Ishikawa (cell line): ENCODE measurements at regions not wholly inside any gene's neighbourhood (a gene's known extent, or its start where the extent isn't known, plus 50 kb on each side); places are given as distances from the start of the nearest gene placed in this dataset.

Source experiments
- CEBPB ChIP-seq: IDR thresholded peaks from 2 replicates; pipeline ENCODE4 v1.6.1; 2012
- CREB1 ChIP-seq: IDR thresholded peaks from 2 replicates; pipeline ENCODE4 v1.6.1; 2012; ENCODE audit warnings: low read depth
- EGR1 ChIP-seq: IDR thresholded peaks from 2 replicates; pipeline ENCODE4 v1.6.1; 2012
- EP300 ChIP-seq: IDR thresholded peaks from 2 replicates; pipeline ENCODE4 v1.6.1; 2012; ENCODE audit warnings: borderline replicate concordance
- FOXM1 ChIP-seq: IDR thresholded peaks from 2 replicates; pipeline ENCODE4 v1.6.1; 2012; ENCODE audit warnings: low read depth, borderline replicate concordance
- NFIC ChIP-seq: IDR thresholded peaks from 2 replicates; pipeline ENCODE4 v1.6.1; 2012
- RAD21 ChIP-seq: IDR thresholded peaks from 2 replicates; pipeline ENCODE4 v1.6.1; 2012; ENCODE audit warnings: low read depth
- TAF1 ChIP-seq: IDR thresholded peaks from 2 replicates; pipeline ENCODE4 v1.6.1; 2012; ENCODE audit warnings: low read depth, mild to moderate bottlenecking
- TCF12 ChIP-seq: IDR thresholded peaks from 2 replicates; pipeline ENCODE4 v1.6.1; 2012; ENCODE audit warnings: low read depth
- TEAD4 ChIP-seq: IDR thresholded peaks from 2 replicates; pipeline ENCODE4 v1.6.1; 2012
- YY1 ChIP-seq: IDR thresholded peaks from 2 replicates; pipeline ENCODE4 v1.6.1; 2012; ENCODE audit warnings: low read depth
- ZBTB7A ChIP-seq: IDR thresholded peaks from 2 replicates; pipeline ENCODE4 v1.6.1; 2012; ENCODE audit warnings: low read depth
- TF ChIP-seq, protein P1 (sequence below): IDR thresholded peaks from 2 replicates; pipeline ENCODE4 v1.6.1; 2012
- TF ChIP-seq, protein P2 (sequence below): IDR thresholded peaks from 2 replicates; pipeline ENCODE4 v1.6.1; 2012; ENCODE audit warnings: low read depth, mild to moderate bottlenecking
- TF ChIP-seq, protein P3 (sequence below): IDR thresholded peaks from 2 replicates; pipeline ENCODE4 v1.6.1; 2012

DNA sequence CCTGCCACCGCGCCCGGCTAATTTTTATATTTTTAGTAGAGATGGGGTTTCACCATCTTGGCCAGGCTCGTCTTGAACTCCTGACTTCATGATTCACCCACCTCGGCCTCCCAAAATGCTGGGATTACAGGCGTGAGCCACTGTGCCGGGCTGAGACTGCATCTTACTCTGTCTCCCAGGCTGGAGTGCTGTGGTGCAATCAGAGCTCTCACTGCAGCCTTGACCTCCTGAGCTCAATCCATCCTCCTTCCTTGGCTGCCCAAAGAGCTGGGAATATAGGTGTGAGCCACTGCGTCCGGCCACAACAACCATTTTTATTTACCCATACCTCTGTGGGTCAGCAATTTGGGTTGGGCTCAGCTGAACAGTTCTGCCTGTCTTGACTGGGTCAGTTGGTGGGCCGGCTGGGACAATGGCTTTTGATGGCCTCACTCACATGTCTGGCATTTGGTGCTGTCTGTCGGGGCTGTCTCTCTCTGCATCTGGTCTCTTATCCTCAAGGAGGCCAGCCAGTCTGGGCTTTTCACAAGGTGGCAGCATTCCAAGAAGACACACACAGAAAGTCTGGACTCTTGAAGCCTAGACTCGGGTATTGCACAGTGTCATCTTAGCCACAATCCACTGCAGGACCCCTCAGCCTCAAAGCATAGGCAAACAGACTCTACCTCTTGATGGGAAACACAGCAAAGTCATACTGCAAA is 116.8 kb upstream of the GATA6 start:
- no peak for TF ChIP-seq TAF1
- TF ChIP-seq NFIC = no peak
- no peak for TF ChIP-seq EP300
- TF ChIP-seq, protein P1, sequence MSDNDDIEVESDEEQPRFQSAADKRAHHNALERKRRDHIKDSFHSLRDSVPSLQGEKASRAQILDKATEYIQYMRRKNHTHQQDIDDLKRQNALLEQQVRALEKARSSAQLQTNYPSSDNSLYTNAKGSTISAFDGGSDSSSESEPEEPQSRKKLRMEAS = no peak
- no peak for TF ChIP-seq CREB1
- TF ChIP-seq, protein P2, sequence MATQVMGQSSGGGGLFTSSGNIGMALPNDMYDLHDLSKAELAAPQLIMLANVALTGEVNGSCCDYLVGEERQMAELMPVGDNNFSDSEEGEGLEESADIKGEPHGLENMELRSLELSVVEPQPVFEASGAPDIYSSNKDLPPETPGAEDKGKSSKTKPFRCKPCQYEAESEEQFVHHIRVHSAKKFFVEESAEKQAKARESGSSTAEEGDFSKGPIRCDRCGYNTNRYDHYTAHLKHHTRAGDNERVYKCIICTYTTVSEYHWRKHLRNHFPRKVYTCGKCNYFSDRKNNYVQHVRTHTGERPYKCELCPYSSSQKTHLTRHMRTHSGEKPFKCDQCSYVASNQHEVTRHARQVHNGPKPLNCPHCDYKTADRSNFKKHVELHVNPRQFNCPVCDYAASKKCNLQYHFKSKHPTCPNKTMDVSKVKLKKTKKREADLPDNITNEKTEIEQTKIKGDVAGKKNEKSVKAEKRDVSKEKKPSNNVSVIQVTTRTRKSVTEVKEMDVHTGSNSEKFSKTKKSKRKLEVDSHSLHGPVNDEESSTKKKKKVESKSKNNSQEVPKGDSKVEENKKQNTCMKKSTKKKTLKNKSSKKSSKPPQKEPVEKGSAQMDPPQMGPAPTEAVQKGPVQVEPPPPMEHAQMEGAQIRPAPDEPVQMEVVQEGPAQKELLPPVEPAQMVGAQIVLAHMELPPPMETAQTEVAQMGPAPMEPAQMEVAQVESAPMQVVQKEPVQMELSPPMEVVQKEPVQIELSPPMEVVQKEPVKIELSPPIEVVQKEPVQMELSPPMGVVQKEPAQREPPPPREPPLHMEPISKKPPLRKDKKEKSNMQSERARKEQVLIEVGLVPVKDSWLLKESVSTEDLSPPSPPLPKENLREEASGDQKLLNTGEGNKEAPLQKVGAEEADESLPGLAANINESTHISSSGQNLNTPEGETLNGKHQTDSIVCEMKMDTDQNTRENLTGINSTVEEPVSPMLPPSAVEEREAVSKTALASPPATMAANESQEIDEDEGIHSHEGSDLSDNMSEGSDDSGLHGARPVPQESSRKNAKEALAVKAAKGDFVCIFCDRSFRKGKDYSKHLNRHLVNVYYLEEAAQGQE = no peak
- TF ChIP-seq TCF12 = no peak
- TF ChIP-seq EGR1 = no peak
- no peak for TF ChIP-seq ZBTB7A
- TF ChIP-seq FOXM1 = no peak
- TF ChIP-seq CEBPB = no peak
- TF ChIP-seq, protein P3, sequence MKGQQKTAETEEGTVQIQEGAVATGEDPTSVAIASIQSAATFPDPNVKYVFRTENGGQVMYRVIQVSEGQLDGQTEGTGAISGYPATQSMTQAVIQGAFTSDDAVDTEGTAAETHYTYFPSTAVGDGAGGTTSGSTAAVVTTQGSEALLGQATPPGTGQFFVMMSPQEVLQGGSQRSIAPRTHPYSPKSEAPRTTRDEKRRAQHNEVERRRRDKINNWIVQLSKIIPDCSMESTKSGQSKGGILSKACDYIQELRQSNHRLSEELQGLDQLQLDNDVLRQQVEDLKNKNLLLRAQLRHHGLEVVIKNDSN = no peak
- no peak for TF ChIP-seq RAD21
- no peak for TF ChIP-seq TEAD4
- no peak for TF ChIP-seq YY1

DNA sequence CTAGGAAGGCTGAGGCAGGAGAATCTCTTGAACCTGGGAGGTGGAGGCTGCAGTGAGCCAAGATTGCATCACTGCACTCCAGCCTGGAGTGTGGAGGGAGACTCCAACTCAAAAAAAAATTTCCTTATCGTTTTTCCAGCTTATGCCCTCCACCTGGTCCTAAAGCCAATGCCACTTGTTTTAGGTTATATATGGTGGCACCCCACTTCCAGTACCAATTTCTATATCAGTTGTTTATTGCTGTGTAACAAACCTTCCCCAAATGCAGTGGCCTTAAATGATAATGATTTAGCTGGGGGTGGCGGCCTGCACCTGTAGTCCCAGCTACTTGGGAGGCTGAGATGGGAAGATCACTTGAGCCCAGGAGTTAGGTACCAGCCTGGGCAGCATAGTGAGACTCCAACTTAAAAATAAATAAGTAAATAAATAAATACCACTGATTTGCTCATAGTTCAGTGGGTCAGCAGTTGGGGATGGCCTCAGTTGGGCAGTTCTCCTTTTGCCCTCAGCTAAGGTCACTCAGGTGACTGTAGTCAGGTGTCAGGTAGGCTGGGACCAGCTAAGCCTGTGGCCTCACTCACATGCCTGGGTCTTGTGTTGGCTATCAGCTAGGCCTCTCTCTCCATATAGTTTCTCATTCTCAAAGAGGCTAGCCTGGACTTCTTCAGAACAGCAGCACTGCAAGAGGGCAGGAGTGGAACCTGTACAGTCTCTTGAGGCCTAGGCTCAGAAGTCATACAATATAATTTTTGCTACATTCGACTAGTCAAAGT is 113.7 kb upstream of the GATA6 start:
- TF ChIP-seq ZBTB7A = no peak
- TF ChIP-seq, protein P2 = no peak
- no peak for TF ChIP-seq TAF1
- no peak for TF ChIP-seq CEBPB

DNA sequence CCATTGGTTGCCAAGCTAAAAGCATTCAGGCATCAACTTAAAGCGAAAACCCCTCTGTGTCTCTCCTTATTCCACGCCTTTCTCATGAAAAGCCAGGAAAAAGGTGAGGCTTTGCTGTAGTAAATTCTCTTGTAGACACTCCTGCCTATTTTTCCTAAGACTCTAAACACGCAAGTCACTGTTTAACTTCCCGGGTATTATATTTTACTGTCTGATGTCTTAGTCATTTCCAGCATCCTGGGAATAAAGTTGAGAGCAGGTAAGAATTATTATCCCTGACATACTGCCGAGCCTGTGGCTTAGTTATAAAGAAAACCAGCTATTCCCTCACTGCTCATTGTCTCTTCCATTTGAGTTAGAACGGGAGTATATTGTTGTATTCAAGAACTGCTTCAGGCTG is 112.4 kb upstream of the GATA6 start:
- TF ChIP-seq EGR1 (no peak), CREB1 (no peak)
- TF ChIP-seq, protein P3 = no peak

DNA sequence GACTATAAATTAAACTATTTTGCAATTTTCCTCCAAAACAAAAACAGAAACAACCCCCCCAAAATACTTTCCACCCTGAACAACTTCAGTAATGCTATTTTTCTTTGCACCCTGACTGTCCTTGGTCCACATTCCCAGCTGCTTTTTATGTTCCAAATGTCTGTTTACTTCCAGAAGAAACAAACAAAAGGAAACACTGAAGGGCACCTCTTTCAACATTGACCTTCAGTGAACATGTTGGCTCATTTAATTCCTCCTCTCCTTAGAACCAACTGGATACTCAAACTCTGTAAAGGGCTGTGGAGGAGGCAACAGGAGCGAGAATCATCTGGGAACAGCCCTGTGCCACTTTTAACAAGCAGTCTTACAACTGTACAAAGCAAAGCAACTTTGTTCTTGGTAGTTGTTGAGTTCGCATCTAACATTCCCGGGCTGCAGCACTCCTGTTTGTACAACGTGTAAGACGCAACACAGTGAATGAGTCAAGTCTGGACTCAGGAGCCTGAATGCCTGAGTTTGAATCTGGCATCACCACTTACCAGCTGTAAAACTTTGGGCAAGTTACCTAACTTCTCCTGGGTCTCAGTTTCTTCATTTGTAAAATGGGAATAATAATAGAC is 111.4 kb upstream of the GATA6 start:
- TF ChIP-seq FOXM1 (no peak), EGR1 (no peak), CEBPB (no peak), TEAD4 (no peak), TCF12 (no peak), TAF1 (no peak), NFIC (no peak), RAD21 (no peak), ZBTB7A (no peak), YY1 (no peak), CREB1 (no peak), EP300 (no peak)
- TF ChIP-seq, protein P1 = no peak
- TF ChIP-seq, protein P3 = no peak
- TF ChIP-seq, protein P2 = no peak
